Tibial artery (tissue), 4 donors: ENCODE measurements at regions not wholly inside any gene's neighbourhood (a gene's known extent, or its start where the extent isn't known, plus 50 kb on each side); places are given as distances from the start of the nearest gene placed in this dataset.

Experiments
- DNase-seq, 2 donors: peaks; one replicate each; pipeline ENCODE4 v3.0.0-alpha.2; 2019
- H3K27ac ChIP-seq, 2 donors: fragments of 200-600 bp; sonication (generic) in 1 of 2; 1 replicate in 1 of 2; 2 replicates in 1 of 2; pipeline ENCODE4 v1.5.1; 2018 to 2019; ENCODE audit warnings: mild to moderate bottlenecking in 1 of 2
- H3K27me3 ChIP-seq, 2 donors: fragments of 200-600 bp; sonication (generic) in 1 of 2; one replicate each; pipeline versions ENCODE4 v1.5.1 to v1.6.0; 2016 to 2019
- H3K36me3 ChIP-seq, 3 donors: fragments of 200-600 bp; sonication (generic) in 2 of 3; one replicate each; pipeline ENCODE4 v1.5.1; 2016 to 2019; ENCODE audit warnings: mild to moderate bottlenecking in 2 of 3
- H3K4me1 ChIP-seq, 4 donors: fragments of 200-600 bp; sonication (generic) in 2 of 4; 1 replicate in 3 of 4; 2 replicates in 1 of 4; pipeline ENCODE4 v1.5.1; 2016 to 2019
- H3K4me3 ChIP-seq, 2 donors: fragments of 200-600 bp; sonication (generic) in 1 of 2; 1 replicate in 1 of 2; 2 replicates in 1 of 2; pipeline ENCODE4 v1.5.1; 2018 to 2019; ENCODE audit warnings: mild to moderate bottlenecking in 2 of 2
- H3K9me3 ChIP-seq, 3 donors: fragments of 200-600 bp; sonication (generic) in 1 of 3; one replicate each; pipeline ENCODE4 v1.5.1; 2016 to 2019
- intact Hi-C: fragments of 100-400 bp; cut with DNase I; formaldehyde crosslinking; loops from one replicate; pipeline ENCODE4 v1.15.0; 2023; ENCODE audit warnings: low total_unique reads
- TF ChIP-seq, protein P1 (sequence below), 2 experiments: fragments of 200-600 bp in 1 of 2; fragments of 450-650 bp in 1 of 2; IDR thresholded peaks; one replicate each; pipeline ENCODE4 v1.5.1; 2017 to 2019; ENCODE audit warnings: antibody characterized with exemption in 2 of 2, mild to moderate bottlenecking in 1 of 2, moderate library complexity in 1 of 2

DNA sequence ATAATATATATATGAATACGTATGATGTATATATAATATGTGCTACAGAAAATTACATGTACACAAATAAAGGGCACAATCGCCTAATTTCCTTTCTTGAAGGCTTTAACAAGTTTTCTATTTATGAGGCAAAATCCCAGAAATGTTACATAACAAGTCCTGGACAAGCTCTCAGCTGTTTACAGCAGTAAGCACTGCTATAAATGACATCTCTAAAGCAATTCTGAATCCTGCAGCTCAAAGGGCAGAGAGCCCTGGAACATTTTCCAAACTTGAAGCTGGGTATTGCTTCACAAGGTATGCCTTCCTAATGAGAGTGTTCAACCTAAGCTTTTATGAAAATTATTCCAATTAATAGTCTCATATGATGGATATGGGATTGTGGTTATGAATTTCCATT, 222.3 kb upstream of the GCFC2 start:
- no peaks in the 10 kb centered on the region for H3K4me1 ChIP-seq
- no peak overlapping the region for H3K27ac ChIP-seq
- no peaks in the 10 kb centered on the region for H3K9me3 ChIP-seq
- no peak overlapping the region for H3K4me3 ChIP-seq
- H3K27me3 ChIP-seq, result no peaks in the 10 kb centered on the region
- intact Hi-C loops, result no loop called here
- TF ChIP-seq, protein P1, sequence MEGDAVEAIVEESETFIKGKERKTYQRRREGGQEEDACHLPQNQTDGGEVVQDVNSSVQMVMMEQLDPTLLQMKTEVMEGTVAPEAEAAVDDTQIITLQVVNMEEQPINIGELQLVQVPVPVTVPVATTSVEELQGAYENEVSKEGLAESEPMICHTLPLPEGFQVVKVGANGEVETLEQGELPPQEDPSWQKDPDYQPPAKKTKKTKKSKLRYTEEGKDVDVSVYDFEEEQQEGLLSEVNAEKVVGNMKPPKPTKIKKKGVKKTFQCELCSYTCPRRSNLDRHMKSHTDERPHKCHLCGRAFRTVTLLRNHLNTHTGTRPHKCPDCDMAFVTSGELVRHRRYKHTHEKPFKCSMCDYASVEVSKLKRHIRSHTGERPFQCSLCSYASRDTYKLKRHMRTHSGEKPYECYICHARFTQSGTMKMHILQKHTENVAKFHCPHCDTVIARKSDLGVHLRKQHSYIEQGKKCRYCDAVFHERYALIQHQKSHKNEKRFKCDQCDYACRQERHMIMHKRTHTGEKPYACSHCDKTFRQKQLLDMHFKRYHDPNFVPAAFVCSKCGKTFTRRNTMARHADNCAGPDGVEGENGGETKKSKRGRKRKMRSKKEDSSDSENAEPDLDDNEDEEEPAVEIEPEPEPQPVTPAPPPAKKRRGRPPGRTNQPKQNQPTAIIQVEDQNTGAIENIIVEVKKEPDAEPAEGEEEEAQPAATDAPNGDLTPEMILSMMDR (IDR thresholded peaks at IDR 0.05), result no peak
- DNase-seq, result no peak
- no peaks in the 10 kb centered on the region for H3K36me3 ChIP-seq

DNA sequence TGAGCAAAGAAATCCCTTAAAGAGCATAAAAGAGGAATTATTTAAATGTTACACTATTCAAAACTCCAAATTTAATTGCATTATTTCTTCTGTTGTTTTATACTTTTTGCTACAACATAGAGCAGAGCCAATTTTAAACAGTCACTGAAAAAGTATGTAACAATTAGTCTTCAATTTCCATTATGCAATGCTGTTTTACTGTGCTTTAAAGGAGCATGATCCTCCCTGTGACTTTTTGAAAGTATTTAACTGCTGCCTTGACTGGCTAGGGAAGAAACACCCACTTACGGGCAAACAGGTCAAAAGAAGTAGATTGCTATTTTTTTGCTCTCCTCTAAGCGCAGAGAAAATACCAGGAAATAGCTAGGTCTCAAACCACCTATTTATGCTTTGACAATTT, 217.4 kb upstream of the GCFC2 start:
- Histone ChIP-seq H3K36me3 (no peaks in the 10 kb centered on the region), H3K27ac (no peak overlapping the region), H3K4me3 (no peak overlapping the region), H3K4me1 (no peaks in the 10 kb centered on the region), H3K9me3 (no peaks in the 10 kb centered on the region), H3K27me3 (no peaks in the 10 kb centered on the region)
- intact Hi-C loops, result no loop called here
- TF ChIP-seq, protein P1 (IDR thresholded peaks at IDR 0.05), result no peak
- no peak for DNase-seq

DNA sequence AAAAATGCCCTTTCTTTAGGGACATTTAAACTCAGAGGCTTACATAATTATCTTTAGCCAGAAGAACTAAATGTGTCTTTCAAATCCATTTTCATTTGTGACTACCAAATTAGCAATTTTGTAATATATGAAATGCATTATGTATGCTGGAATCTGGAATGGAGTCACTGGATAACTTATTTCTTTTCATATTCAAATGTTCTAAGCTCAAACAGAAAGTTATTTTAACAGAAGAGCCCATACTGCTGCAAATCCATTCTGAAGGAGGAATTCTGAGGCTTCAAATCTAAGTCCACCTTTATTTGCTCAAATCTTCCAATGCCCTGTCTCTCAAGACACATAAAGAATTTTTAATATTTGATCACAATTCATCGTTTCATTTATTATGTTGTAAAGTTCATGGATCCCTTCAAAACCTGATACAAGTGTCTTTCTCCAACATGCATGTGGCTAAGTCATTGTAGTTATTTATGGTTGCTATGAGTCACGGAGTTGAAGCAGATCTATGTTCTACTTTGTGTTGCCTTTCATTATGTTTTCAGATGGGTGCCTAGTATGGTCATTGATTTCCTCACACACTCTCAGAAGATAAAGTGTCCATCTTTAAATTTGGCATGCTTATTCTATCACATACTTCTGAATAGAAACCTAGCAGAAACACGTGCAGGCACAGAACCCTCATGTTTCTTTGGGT, 214.8 kb upstream of the GCFC2 start:
- TF ChIP-seq, protein P1 (IDR thresholded peaks at IDR 0.05), result no peak
- Histone ChIP-seq H3K27me3 (no peaks in the 10 kb centered on the region), H3K27ac (no peak overlapping the region), H3K4me1 (no peaks in the 10 kb centered on the region), H3K36me3 (no peaks in the 10 kb centered on the region), H3K4me3 (no peak overlapping the region), H3K9me3 (no peaks in the 10 kb centered on the region)
- intact Hi-C loops, result no loop called here
- no peak for DNase-seq

DNA sequence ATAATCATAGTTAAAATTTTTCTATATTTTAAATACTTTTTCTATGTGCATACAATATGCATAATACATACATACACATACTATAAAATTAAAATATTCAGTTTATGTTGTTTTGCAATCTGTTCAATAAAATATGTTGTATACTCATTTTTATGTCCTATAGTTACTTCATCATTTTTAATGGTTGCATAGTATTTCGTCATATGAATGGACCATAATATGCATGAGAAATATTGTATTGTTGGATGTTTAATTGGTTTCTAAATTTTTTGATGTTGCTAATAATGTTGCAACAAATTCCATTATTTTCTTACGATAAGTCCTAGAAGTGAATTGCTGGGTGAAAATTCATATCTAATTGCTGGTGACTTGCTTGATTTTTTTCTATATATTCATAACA, 211.5 kb upstream of the GCFC2 start:
- H3K27ac ChIP-seq, result no peak overlapping the region
- intact Hi-C loops, result no loop called here
- H3K4me3 ChIP-seq, result no peak overlapping the region
- TF ChIP-seq, protein P1 (IDR thresholded peaks at IDR 0.05), result no peak
- H3K36me3 ChIP-seq, result no peaks in the 10 kb centered on the region
- no peaks in the 10 kb centered on the region for H3K9me3 ChIP-seq
- no peak for DNase-seq
- H3K27me3 ChIP-seq, result no peaks in the 10 kb centered on the region
- no peaks in the 10 kb centered on the region for H3K4me1 ChIP-seq

DNA sequence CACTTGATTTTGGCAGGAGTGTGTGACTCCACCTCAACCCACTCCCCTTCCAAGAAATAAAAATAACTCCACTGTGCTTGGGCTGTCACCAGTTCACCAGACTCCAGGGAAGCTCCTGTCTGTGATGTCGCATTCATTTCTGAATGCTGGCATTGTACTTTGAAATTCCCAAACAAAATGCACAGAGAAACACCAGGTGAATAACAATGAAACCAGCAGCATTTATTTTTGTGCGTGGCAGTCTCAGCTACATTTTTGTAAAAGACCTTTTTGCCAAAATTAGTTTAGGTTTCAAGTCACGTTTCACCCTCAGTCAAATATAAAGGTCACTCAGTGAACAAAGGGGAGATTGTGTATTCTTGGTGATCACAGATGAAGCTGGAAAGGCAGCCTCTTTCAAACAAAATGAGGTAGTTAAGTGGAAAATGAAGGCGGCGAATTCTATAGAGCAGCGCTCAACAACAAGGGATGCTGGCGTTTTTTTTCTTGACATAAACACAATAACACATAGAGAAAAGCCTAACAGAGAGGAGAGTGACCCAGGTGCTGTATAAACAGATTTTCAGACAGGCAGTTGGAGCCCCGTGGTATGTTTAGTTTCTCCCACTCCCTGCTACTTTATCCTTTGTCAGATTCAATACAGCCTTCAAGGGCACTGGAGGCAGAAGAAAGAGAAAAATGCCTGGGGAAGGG, 210.3 kb upstream of the GCFC2 start:
- no peak overlapping the region for H3K4me3 ChIP-seq
- H3K9me3 ChIP-seq, result no peaks in the 10 kb centered on the region
- no peaks in the 10 kb centered on the region for H3K27me3 ChIP-seq
- no peak overlapping the region for H3K27ac ChIP-seq
- no peaks in the 10 kb centered on the region for H3K36me3 ChIP-seq
- TF ChIP-seq, protein P1 (IDR thresholded peaks at IDR 0.05), result no peak
- DNase-seq, result no peak
- H3K4me1 ChIP-seq, result no peaks in the 10 kb centered on the region
- intact Hi-C loops, result no loop called here
